ENCODE measurements at regions not wholly inside any gene's neighbourhood (a gene's known extent, or its start where the extent isn't known, plus 50 kb on each side); places are given as distances from the start of the nearest gene placed in this dataset.

GRCh38 chr2:128531856-128532255, 213.2 kb upstream of the HS6ST1 start:
- TF ChIP-seq TAF1 (IDR thresholded peaks at IDR 0.05; ENCODE audit: low read depth, low read length) (no peak), POLR2AphosphoS5 (IDR thresholded peaks at IDR 0.05; ENCODE audit: low read depth, low read length) (no peak), POLR2A (IDR thresholded peaks at IDR 0.05; ENCODE audit: low read depth, low read length) (no peak), POU2F2 (IDR thresholded peaks at IDR 0.05; ENCODE audit: low read depth, low read length) (no peak)
